Upper lobe of left lung (tissue), 4 donors: ENCODE measurements at regions not wholly inside any gene's neighbourhood (a gene's known extent, or its start where the extent isn't known, plus 50 kb on each side); places are given as distances from the start of the nearest gene placed in this dataset.

Source experiments
- EP300 ChIP-seq, 4 donors: sonication (generic); formaldehyde crosslinking; IDR thresholded peaks; one replicate each; pipeline ENCODE4 v1.5.1; 2017; ENCODE audit warnings: antibody characterized with exemption in 4 of 4, control low read depth in 2 of 4
- POLR2A ChIP-seq, 4 donors: fragments of 450-650 bp; IDR thresholded peaks; one replicate each; pipeline ENCODE4 v1.5.1; 2016 to 2017; ENCODE audit warnings: antibody characterized with exemption in 4 of 4, mild to moderate bottlenecking in 2 of 4
- TF ChIP-seq, protein P1 (sequence below), 6 experiments: fragments of 450-650 bp in 4 of 6; fragments of 200-600 bp in 2 of 6; sonication (generic) in 2 of 6; IDR thresholded peaks; one replicate each; pipeline ENCODE4 v1.5.1; 2016 to 2019; ENCODE audit warnings: antibody characterized with exemption in 6 of 6

DNA sequence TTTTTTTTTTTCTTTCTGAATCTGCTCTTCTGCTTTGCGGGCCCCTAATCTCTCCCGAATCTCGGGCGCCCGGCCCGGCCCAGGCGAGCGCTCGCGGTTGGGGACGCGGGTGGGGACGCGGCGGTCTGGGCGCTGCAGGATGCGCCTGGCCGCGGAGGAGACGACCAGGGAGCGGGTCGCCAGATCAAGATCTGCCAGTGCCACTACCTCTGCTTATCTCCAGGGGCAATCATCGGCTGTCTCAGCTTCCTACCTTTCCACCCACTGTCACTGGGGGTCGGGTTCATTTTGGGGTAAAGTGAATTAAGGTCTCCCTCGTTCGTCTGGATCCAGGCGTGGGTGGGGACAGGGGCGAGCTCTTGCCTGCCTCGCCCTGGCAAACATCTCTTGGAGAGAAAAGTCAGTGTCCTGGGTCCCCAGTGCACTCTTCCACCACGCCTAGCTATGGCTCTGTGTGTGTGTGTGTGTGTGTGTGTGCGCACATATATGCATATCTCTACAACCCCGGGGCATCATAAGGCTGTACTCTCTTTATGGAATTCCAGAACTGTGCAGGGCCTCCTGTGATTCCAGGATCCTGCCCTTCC lies 422.3 kb downstream of the VRK1 start:
- TF ChIP-seq, protein P1, sequence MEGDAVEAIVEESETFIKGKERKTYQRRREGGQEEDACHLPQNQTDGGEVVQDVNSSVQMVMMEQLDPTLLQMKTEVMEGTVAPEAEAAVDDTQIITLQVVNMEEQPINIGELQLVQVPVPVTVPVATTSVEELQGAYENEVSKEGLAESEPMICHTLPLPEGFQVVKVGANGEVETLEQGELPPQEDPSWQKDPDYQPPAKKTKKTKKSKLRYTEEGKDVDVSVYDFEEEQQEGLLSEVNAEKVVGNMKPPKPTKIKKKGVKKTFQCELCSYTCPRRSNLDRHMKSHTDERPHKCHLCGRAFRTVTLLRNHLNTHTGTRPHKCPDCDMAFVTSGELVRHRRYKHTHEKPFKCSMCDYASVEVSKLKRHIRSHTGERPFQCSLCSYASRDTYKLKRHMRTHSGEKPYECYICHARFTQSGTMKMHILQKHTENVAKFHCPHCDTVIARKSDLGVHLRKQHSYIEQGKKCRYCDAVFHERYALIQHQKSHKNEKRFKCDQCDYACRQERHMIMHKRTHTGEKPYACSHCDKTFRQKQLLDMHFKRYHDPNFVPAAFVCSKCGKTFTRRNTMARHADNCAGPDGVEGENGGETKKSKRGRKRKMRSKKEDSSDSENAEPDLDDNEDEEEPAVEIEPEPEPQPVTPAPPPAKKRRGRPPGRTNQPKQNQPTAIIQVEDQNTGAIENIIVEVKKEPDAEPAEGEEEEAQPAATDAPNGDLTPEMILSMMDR (IDR thresholded peaks at IDR 0.05) = no peak
- TF ChIP-seq POLR2A (IDR thresholded peaks at IDR 0.05) (no peak), EP300 (IDR thresholded peaks at IDR 0.05) (no peak)
